Caco-2 (cell line): ENCODE measurements at regions not wholly inside any gene's neighbourhood (a gene's known extent, or its start where the extent isn't known, plus 50 kb on each side); places are given as distances from the start of the nearest gene placed in this dataset.

ENCODE experiments used
- BruUV-seq: library from RNA; stranded (reverse); fragments of 400-500 nt; replicated peaks from 2 replicates; lab custom pipeline; 2021; lab: Mats Ljungman, UMichigan
- CTCF ChIA-PET: fragments of 300-600 bp; sonication (Branson Sonifier 250); formaldehyde crosslinking; loops from one replicate; lab custom pipeline; 2022; ENCODE audit warnings: antibody characterized with exemption; lab: Charles Lee
- POLR2A ChIA-PET: fragments of 300-600 bp; sonication (Branson Sonifier 250); formaldehyde crosslinking; loops from one replicate; lab custom pipeline; 2022; ENCODE audit warnings: antibody characterized with exemption; lab: Charles Lee
- DNase-seq, 2 experiments: peaks; one replicate each; pipeline versions ENCODE4 v3.0.0 to v3.0.0-alpha.2; 2020 to 2022
- H3K27me3 ChIP-seq: replicated peaks from 2 replicates; pipeline ENCODE4 v1.6.0; 2011; ENCODE audit warnings: low read length; ENCODE audit not compliant: control insufficient read depth, insufficient read depth
- H3K36me3 ChIP-seq: 2 replicates; pipeline ENCODE4 v1.5.1; 2011; ENCODE audit warnings: low read length; ENCODE audit not compliant: control insufficient read depth, insufficient read depth
- H3K4me1 ChIP-seq: fragments of 250-450 bp; sonication (Bioruptor Pico); 2 replicates; pipeline ENCODE4 v1.5.1; 2020; ENCODE audit warnings: mild to moderate bottlenecking
- H3K4me3 ChIP-seq: 2 replicates; pipeline ENCODE4 v1.5.1; 2011; ENCODE audit warnings: low read depth, mild to moderate bottlenecking, control low read depth, low read length
- H3K9me3 ChIP-seq: fragments of 250-450 bp; sonication (Bioruptor Pico); 2 replicates; pipeline ENCODE4 v1.5.1; 2020; ENCODE audit warnings: mild to moderate bottlenecking, moderate library complexity
- H3K27ac Mint-ChIP-seq: one replicate; pipeline ENCODE4 v1.8.0; 2022; ENCODE audit warnings: mixed read lengths; ENCODE audit not compliant: unreplicated experiment
- H3K27me3 Mint-ChIP-seq: one replicate; pipeline ENCODE4 v1.8.0; 2022; ENCODE audit warnings: mixed read lengths; ENCODE audit not compliant: insufficient read depth, unreplicated experiment
- H3K36me3 Mint-ChIP-seq: one replicate; pipeline ENCODE4 v1.8.0; 2022; ENCODE audit warnings: mild to moderate bottlenecking, mixed read lengths; ENCODE audit not compliant: insufficient read depth, unreplicated experiment
- H3K4me1 Mint-ChIP-seq: one replicate; pipeline ENCODE4 v1.8.0; 2022; ENCODE audit warnings: low read depth, mixed read lengths; ENCODE audit not compliant: unreplicated experiment
- H3K4me3 Mint-ChIP-seq: one replicate; pipeline ENCODE4 v1.8.0; 2022; ENCODE audit warnings: mild to moderate bottlenecking, moderate library complexity, mixed read lengths; ENCODE audit not compliant: unreplicated experiment
- H3K9me3 Mint-ChIP-seq: one replicate; pipeline ENCODE4 v1.8.0; 2022; ENCODE audit warnings: mixed read lengths; ENCODE audit not compliant: unreplicated experiment
- CTCF ChIP-seq, 2 experiments: fragments of 200-600 bp in 1 of 2; IDR thresholded peaks; 1 replicate in 1 of 2; 2 replicates in 1 of 2; pipeline versions ENCODE4 v1.5.1 to v1.8.0; 2011 to 2022; ENCODE audit warnings: antibody characterized with exemption in 1 of 2, control low read depth in 1 of 2, inconsistent platforms in 1 of 2, low read depth in 1 of 2, low read length in 1 of 2, mild to moderate bottlenecking in 1 of 2, moderate library complexity in 1 of 2; ENCODE audit not compliant: insufficient read depth in 1 of 2, severe bottlenecking in 1 of 2, unreplicated experiment in 1 of 2
- intact Hi-C: fragments of 100-400 bp; cut with micrococcal nuclease; formaldehyde crosslinking; loops from one replicate; pipeline ENCODE4 v1.10.0; 2022; ENCODE audit not compliant: unreplicated experiment

- H3K27ac Mint-ChIP-seq, result no peak overlapping the region
- Histone ChIP-seq H3K27me3 (no peaks in the 10 kb centered on the region), H3K4me1 (no peaks in the 10 kb centered on the region), H3K4me3 (no peak overlapping the region), H3K36me3 (no peaks in the 10 kb centered on the region), H3K9me3 (no peaks in the 10 kb centered on the region)
- H3K4me1 Mint-ChIP-seq, result peaks cover 11% of the 10 kb centered on the region
- POLR2A ChIA-PET, result no interaction called here
- H3K9me3 Mint-ChIP-seq, result no peaks in the 10 kb centered on the region
- DNase-seq, result no peak
- H3K4me3 Mint-ChIP-seq, result no peak overlapping the region
- intact Hi-C loops, result no loop called here
- H3K36me3 Mint-ChIP-seq, result no peaks in the 10 kb centered on the region
- no peaks in the 10 kb centered on the region for H3K27me3 Mint-ChIP-seq
- no TSS peak for BruUV-seq
- CTCF ChIA-PET, result no interaction called here
- no peak for TF ChIP-seq CTCF (IDR thresholded peaks at IDR 0.05; ENCODE audit: insufficient read depth in 1 of 2, low read depth in 1 of 2, low read length in 1 of 2, severe bottlenecking in 1 of 2, unreplicated experiment in 1 of 2)
These were observed 200.7 kb upstream of the TNP1 start for GRCh38 chr2:217060516-217060915.

GRCh38 chr2:217058791-217059755 lies 199.2 kb upstream of the TNP1 start:
- no peak overlapping the region for H3K4me3 Mint-ChIP-seq
- Histone ChIP-seq H3K27me3 (no peaks in the 10 kb centered on the region), H3K36me3 (no peaks in the 10 kb centered on the region), H3K9me3 (no peaks in the 10 kb centered on the region), H3K4me3 (no peak overlapping the region), H3K4me1 (no peaks in the 10 kb centered on the region)
- no peaks in the 10 kb centered on the region for H3K9me3 Mint-ChIP-seq
- H3K4me1 Mint-ChIP-seq, result peaks cover 11% of the 10 kb centered on the region
- H3K27me3 Mint-ChIP-seq, result no peaks in the 10 kb centered on the region
- DNase-seq, result no peak
- no TSS peak for BruUV-seq
- no peak overlapping the region for H3K27ac Mint-ChIP-seq
- TF ChIP-seq CTCF (IDR thresholded peaks at IDR 0.05; ENCODE audit: insufficient read depth in 1 of 2, low read depth in 1 of 2, low read length in 1 of 2, severe bottlenecking in 1 of 2, unreplicated experiment in 1 of 2), result no peak
- intact Hi-C loops, result loop anchor here (10.0 kb wide), 1 partner anchor 364 kb away; the partner anchor contains the start of gene IGFBP5
- H3K36me3 Mint-ChIP-seq, result no peaks in the 10 kb centered on the region
- CTCF ChIA-PET, result interaction anchor here (0.5 to 1.1 kb wide), 3 partner anchors 11 to 365 kb away, joined by 3 to 4 read pairs (median 4); no protein-coding TSS in a partner anchor
- POLR2A ChIA-PET, result no interaction called here

- Mint-ChIP-seq H3K27ac (no peak overlapping the region), H3K4me1 (peaks cover 5% of the 10 kb centered on the region), H3K27me3 (no peaks in the 10 kb centered on the region), H3K4me3 (no peak overlapping the region), H3K9me3 (no peaks in the 10 kb centered on the region), H3K36me3 (no peaks in the 10 kb centered on the region)
- no TSS peak for BruUV-seq
- no peak for DNase-seq
- H3K27me3 ChIP-seq, result no peaks in the 10 kb centered on the region
- no peak for TF ChIP-seq CTCF (IDR thresholded peaks at IDR 0.05; ENCODE audit: insufficient read depth in 1 of 2, low read depth in 1 of 2, low read length in 1 of 2, severe bottlenecking in 1 of 2, unreplicated experiment in 1 of 2)
- POLR2A ChIA-PET, result no interaction called here
- H3K9me3 ChIP-seq, result no peaks in the 10 kb centered on the region
- no peaks in the 10 kb centered on the region for H3K4me1 ChIP-seq
- H3K4me3 ChIP-seq, result no peak overlapping the region
- intact Hi-C loops, result loop anchor here (10.0 kb wide), 1 partner anchor 363 kb away; the partner anchor contains the start of gene IGFBP5
- CTCF ChIA-PET, result interaction anchor here (0.6 kb wide), 1 partner anchor 58 kb away, joined by 3 read pairs; no protein-coding TSS in a partner anchor
- H3K36me3 ChIP-seq, result no peaks in the 10 kb centered on the region
These were observed 197.9 kb upstream of the TNP1 start for GRCh38 chr2:217057773-217058172.
